PFSK-1 (cell line): ENCODE measurements at regions not wholly inside any gene's neighbourhood (a gene's known extent, or its start where the extent isn't known, plus 50 kb on each side); places are given as distances from the start of the nearest gene placed in this dataset.

Experiments
- POLR2AphosphoS5 ChIP-seq: IDR thresholded peaks from 2 replicates; pipeline ENCODE4 v1.6.1; 2012; ENCODE audit warnings: low read depth, mild to moderate bottlenecking, control low read depth, low read length, moderate library complexity
- REST ChIP-seq, 2 experiments: IDR thresholded peaks; 2 replicates each; pipeline versions ENCODE4 v1.6.1 to v1.8.0; 2011 to 2012; ENCODE audit warnings: low read depth in 2 of 2, low read length in 2 of 2, control low read depth in 1 of 2, inconsistent platforms in 1 of 2, mild to moderate bottlenecking in 1 of 2, moderate library complexity in 1 of 2; ENCODE audit not compliant: insufficient read depth in 1 of 2
- SIN3A ChIP-seq: IDR thresholded peaks from 2 replicates; pipeline ENCODE4 v1.6.1; 2012; ENCODE audit warnings: mild to moderate bottlenecking, low read length, moderate library complexity, borderline replicate concordance; ENCODE audit not compliant: insufficient read depth

DNA sequence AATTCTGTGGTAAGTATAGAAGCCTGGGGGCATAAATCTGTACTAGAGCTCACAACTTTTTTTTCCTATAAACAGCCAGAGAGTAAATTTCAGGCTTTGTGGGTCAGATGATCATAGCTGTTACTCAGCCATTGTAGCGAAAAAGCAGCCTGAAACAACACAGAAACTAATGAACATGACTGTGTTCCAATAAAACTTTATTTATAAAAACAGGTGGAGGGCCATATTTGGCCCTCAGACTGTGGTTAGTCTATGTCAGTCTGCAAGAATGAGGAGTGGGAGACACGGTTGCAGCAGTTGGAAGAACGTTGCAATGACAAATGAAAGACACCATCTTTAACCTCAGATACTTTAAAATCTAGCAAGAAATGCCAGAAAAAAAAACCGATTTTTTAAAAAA is 389.6 kb upstream of the PRKCQ start:
- TF ChIP-seq POLR2AphosphoS5 (no peak), REST (IDR thresholded peaks at IDR 0.05; ENCODE audit: insufficient read depth in 1 of 2, low read depth in 2 of 2, low read length in 2 of 2) (no peak), SIN3A (no peak)
